ENCODE measurements at regions not wholly inside any gene's neighbourhood (a gene's known extent, or its start where the extent isn't known, plus 50 kb on each side); places are given as distances from the start of the nearest gene placed in this dataset.

- TF ChIP-seq CTCF (conservative IDR thresholded peaks at IDR 0.05; ENCODE audit: low read length) (no peak), EZH2phosphoT487 (IDR thresholded peaks at IDR 0.05; ENCODE audit: borderline replicate concordance) (no peak)
Observed at GRCh38 chr17:71192039-71192555, 928.7 kb upstream of the SOX9 start.

Data from Loucy (cell line).